GM06990 (cell line): ENCODE measurements at regions not wholly inside any gene's neighbourhood (a gene's known extent, or its start where the extent isn't known, plus 50 kb on each side); places are given as distances from the start of the nearest gene placed in this dataset.

Source experiments
- DNase-seq: peaks from one replicate; pipeline ENCODE4 v3.0.0-alpha.2; 2011; ENCODE audit not compliant: insufficient read length; ENCODE audit errors: extremely low read depth
- H3K27me3 ChIP-seq: replicated peaks from 2 replicates; pipeline ENCODE4 v1.6.0; 2011; ENCODE audit warnings: low read length; ENCODE audit not compliant: control insufficient read depth, insufficient read depth
- H3K36me3 ChIP-seq: 2 replicates; pipeline ENCODE4 v1.5.1; 2011; ENCODE audit warnings: low read length; ENCODE audit not compliant: control insufficient read depth, insufficient read depth
- H3K4me3 ChIP-seq: replicated peaks from 2 replicates; pipeline ENCODE4 v1.5.1; 2011; ENCODE audit warnings: low read depth, mild to moderate bottlenecking, control low read depth, low read length
- TF ChIP-seq, protein P1 (sequence below): IDR thresholded peaks from 2 replicates; pipeline ENCODE4 v1.5.1; 2011; ENCODE audit warnings: low read length, control low read depth, mild to moderate bottlenecking, inconsistent platforms; ENCODE audit not compliant: insufficient read depth, poor library complexity, severe bottlenecking

DNA sequence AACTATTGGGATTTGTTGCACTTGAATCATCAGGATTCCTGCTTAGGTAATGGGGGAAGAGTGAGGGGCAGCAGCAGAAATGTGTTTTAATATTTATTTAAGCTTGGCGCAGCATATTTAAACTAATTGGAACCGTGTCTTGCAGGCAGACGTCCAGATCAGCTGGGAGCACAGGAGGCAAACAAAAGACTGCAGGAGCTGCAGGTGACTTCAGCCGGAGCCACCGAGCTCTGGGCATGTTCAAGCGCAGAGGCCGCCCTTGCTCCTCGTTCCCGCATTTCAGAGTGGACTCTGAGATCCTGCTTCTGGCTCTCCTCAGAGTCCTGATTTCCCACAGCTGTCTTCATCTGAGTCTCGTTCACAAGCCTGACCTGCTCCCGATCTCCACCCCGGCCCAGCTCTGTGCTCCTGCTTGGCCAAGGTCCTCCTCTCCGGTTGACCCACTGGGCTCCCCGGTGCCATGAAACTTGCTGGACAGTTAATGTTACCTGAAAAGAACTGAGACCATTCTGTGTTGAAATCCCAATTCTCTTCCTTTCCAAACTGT is 475.5 kb downstream of the SOX11 start:
- Histone ChIP-seq H3K27me3 (no peaks in the 10 kb centered on the region), H3K4me3 (no peak overlapping the region), H3K36me3 (no peaks in the 10 kb centered on the region)
- DNase-seq, result no peak
- TF ChIP-seq, protein P1, sequence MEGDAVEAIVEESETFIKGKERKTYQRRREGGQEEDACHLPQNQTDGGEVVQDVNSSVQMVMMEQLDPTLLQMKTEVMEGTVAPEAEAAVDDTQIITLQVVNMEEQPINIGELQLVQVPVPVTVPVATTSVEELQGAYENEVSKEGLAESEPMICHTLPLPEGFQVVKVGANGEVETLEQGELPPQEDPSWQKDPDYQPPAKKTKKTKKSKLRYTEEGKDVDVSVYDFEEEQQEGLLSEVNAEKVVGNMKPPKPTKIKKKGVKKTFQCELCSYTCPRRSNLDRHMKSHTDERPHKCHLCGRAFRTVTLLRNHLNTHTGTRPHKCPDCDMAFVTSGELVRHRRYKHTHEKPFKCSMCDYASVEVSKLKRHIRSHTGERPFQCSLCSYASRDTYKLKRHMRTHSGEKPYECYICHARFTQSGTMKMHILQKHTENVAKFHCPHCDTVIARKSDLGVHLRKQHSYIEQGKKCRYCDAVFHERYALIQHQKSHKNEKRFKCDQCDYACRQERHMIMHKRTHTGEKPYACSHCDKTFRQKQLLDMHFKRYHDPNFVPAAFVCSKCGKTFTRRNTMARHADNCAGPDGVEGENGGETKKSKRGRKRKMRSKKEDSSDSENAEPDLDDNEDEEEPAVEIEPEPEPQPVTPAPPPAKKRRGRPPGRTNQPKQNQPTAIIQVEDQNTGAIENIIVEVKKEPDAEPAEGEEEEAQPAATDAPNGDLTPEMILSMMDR, result no peak

DNA sequence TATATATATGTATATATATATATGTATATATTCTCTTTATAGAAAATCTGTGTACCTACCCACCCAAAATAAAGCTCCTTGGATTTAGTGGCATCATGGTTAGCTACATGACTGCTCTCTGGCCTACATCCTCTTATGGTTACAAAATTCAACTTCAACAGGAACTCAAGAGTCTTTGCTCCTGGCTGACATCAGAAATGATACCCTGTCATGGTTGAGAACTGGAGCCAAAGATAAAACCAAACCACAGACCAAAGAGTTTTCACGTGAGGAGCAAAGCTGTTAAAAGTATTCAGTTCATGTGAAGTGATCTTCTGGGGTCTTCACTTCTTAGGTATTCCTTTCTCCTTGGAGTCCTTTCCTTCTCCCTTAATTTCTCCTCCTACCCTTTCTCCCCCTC is 476.3 kb downstream of the SOX11 start:
- TF ChIP-seq, protein P1, result no peak
- Histone ChIP-seq H3K4me3 (no peak overlapping the region), H3K36me3 (no peaks in the 10 kb centered on the region), H3K27me3 (no peaks in the 10 kb centered on the region)
- no peak for DNase-seq

DNA sequence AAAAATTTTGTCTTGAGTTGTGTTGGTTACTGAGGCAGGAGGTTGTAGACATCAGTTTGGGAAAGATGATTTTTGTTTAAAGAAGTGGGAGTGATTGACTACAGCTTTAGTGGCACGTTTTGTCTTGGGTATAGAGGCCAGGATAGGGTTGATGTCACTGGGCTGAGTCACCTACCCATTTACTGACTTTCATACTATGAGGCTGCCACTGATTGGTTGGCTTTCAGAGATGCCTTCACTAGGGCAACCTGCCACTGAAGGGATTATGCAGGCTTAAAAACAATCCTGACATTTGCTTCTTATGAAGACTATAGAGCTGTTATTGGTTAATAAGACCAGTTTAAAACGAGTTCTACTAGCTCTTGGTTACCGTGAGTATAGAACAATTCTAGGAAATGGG is 479.1 kb downstream of the SOX11 start:
- TF ChIP-seq, protein P1, result no peak
- Histone ChIP-seq H3K27me3 (no peaks in the 10 kb centered on the region), H3K4me3 (no peak overlapping the region), H3K36me3 (no peaks in the 10 kb centered on the region)
- no peak for DNase-seq

DNA sequence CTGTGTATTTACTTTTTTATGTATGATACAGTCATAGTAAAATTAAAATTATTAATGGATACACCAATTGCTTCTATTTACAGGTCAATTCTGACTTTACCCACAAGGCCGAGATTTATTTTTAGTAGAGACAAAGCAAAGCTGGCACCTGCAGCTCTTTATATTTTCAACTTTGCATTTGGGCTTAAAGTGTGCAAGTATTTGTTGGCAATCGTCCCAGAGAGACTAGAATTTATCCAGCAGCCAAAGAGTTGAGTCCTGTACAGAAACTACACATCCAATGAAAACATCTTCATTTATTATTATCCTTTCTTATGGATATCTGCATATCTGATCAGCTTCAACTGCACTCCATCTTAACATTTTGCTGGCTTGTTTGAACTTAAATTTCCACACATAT is 485.6 kb downstream of the SOX11 start:
- TF ChIP-seq, protein P1, result no peak
- no peaks in the 10 kb centered on the region for H3K36me3 ChIP-seq
- no peak for DNase-seq
- H3K4me3 ChIP-seq, result no peak overlapping the region
- no peaks in the 10 kb centered on the region for H3K27me3 ChIP-seq

- Histone ChIP-seq H3K36me3 (no peaks in the 10 kb centered on the region), H3K4me3 (no peak overlapping the region), H3K27me3 (no peaks in the 10 kb centered on the region)
- DNase-seq, result no peak
- TF ChIP-seq, protein P1, result no peak
These were observed 489.3 kb downstream of the SOX11 start for GRCh38 chr2:6181525-6181924.

DNA sequence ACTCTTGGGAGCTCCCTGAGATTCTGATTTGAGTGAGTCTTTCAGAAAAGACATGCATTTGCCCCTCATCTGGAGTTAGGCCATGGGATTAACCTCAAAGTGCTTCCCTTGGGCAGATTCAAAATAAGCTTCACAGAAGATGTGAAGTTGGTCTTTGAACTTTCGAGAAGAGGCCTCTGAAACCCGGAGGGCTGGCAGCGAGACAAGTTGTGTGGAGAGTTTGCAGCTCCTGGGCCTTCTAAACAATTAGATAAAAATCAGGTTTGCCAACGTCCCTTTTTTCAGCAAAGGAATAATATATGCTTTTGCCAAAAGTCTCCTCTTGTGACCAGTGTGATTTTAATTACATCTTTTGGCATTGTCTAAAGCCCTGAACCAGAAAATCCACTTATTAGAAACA is 489.7 kb downstream of the SOX11 start:
- no peak overlapping the region for H3K4me3 ChIP-seq
- TF ChIP-seq, protein P1, result no peak
- H3K36me3 ChIP-seq, result no peaks in the 10 kb centered on the region
- DNase-seq, result no peak
- no peaks in the 10 kb centered on the region for H3K27me3 ChIP-seq
